ENCODE measurements at regions not wholly inside any gene's neighbourhood (a gene's known extent, or its start where the extent isn't known, plus 50 kb on each side); places are given as distances from the start of the nearest gene placed in this dataset.
"Not testable (repeated sequence)": the region's sequence is repeated elsewhere in the genome, so short reads cannot be mapped to it uniquely, and the experiment has no call there.

DNA sequence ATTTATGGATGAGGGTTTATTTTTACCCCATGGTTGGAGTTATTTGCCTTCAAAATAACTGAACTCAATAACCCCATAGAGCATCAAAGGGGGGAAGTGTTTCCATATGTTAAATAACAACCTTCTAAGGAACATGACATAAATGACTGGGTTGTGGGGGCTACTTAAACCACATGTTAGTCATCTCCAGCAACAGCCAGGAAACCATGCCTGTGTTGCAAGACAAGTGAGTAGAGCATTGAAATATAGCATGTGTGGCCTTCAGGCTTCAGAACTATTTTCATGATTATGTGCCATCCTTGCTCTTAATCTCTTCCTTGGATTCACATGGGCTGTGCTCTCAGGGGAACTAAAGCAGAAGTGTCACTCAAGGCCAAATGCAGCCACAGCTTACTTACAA lies 431.2 kb downstream of the AGTPBP1 start:
- no peak overlapping the region for H3K4me3 Mint-ChIP-seq (ENCODE audit: unreplicated experiment)
- peaks cover 5% of the 10 kb centered on the region for H3K9me3 Mint-ChIP-seq (ENCODE audit: unreplicated experiment)
- no peaks in the 10 kb centered on the region for H3K4me1 Mint-ChIP-seq (ENCODE audit: low read depth, unreplicated experiment)
- peaks cover 2% of the 10 kb centered on the region for H3K27me3 Mint-ChIP-seq (ENCODE audit: unreplicated experiment)
- H3K27ac Mint-ChIP-seq (ENCODE audit: unreplicated experiment): no peak overlapping the region
- no peak for DNase-seq
- TF ChIP-seq, protein P1, sequence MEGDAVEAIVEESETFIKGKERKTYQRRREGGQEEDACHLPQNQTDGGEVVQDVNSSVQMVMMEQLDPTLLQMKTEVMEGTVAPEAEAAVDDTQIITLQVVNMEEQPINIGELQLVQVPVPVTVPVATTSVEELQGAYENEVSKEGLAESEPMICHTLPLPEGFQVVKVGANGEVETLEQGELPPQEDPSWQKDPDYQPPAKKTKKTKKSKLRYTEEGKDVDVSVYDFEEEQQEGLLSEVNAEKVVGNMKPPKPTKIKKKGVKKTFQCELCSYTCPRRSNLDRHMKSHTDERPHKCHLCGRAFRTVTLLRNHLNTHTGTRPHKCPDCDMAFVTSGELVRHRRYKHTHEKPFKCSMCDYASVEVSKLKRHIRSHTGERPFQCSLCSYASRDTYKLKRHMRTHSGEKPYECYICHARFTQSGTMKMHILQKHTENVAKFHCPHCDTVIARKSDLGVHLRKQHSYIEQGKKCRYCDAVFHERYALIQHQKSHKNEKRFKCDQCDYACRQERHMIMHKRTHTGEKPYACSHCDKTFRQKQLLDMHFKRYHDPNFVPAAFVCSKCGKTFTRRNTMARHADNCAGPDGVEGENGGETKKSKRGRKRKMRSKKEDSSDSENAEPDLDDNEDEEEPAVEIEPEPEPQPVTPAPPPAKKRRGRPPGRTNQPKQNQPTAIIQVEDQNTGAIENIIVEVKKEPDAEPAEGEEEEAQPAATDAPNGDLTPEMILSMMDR (IDR thresholded peaks at IDR 0.05; ENCODE audit: partially characterized antibody, unreplicated experiment): no peak
- H3K36me3 Mint-ChIP-seq (ENCODE audit: unreplicated experiment): peaks cover 20% of the 10 kb centered on the region

DNA sequence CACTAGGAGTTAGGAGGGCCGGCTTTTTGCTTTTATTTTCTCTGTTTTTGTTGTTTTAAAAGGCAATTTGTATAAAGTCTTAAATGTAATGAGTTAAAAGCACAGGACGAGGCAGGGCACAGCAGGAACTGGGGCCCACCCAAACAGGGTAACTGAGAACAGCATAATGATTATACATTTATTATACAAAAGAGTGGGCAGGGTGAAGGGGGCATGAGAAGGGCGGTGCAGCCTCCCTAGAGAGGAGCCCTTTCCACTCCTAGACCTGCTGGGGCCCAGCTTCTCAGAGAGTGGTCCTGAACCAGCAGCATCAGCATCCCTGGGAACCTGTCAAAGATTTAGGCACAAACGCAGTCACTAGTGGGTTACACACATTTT lies 438.0 kb downstream of the AGTPBP1 start:
- Mint-ChIP-seq H3K27ac (ENCODE audit: unreplicated experiment) (no peak overlapping the region), H3K4me1 (ENCODE audit: low read depth, unreplicated experiment) (peaks cover 3% of the 10 kb centered on the region), H3K9me3 (ENCODE audit: unreplicated experiment) (no peaks in the 10 kb centered on the region), H3K36me3 (ENCODE audit: unreplicated experiment) (no peaks in the 10 kb centered on the region), H3K4me3 (ENCODE audit: unreplicated experiment) (no peak overlapping the region), H3K27me3 (ENCODE audit: unreplicated experiment) (no peaks in the 10 kb centered on the region)
- no peak for DNase-seq
- TF ChIP-seq, protein P1 (IDR thresholded peaks at IDR 0.05; ENCODE audit: partially characterized antibody, unreplicated experiment): no peak

DNA sequence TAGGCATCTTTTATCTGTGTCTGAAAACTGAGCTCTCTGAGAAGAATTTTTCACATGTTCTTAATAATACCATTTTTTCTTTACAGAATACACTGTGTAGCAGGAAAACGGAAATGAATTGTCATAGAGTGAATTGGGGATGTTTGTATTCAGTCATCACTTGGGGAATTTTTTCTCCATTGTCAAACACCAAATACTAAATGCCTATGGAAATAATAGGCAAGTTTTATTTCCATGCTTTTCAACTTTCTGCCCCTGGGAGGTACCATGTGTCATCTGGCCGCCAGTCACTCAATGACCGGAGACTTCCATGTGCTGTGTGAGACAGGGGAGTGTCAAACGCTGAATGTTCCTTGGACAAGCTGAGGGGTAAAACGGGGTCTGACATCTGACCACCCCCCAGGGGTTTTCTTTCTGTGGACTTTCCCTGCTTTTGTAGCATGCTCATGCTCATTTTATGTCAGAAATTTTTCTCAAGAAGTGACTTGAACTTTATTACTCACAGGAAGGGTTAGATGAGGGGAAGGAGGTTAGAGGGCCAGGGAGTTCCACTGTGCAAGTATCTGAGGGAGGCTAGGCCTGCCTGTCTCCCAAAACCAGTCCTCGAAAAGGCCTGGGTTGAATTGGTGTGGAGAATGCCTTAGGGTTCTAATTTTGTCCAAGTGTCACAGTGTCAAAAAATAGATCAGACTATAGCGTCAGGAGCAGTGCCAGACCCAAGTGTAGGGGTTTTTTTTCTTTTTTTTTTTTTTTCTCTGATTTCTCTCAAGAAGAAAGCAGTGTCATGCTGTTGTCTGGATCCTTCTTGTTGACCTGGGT lies 438.6 kb downstream of the AGTPBP1 start:
- Mint-ChIP-seq H3K36me3 (ENCODE audit: unreplicated experiment) (peaks cover under 1% of the 10 kb centered on the region), H3K9me3 (ENCODE audit: unreplicated experiment) (no peaks in the 10 kb centered on the region), H3K4me3 (ENCODE audit: unreplicated experiment) (no peak overlapping the region), H3K4me1 (ENCODE audit: low read depth, unreplicated experiment) (peaks cover 3% of the 10 kb centered on the region), H3K27ac (ENCODE audit: unreplicated experiment) (no peak overlapping the region), H3K27me3 (ENCODE audit: unreplicated experiment) (no peaks in the 10 kb centered on the region)
- TF ChIP-seq, protein P1 (IDR thresholded peaks at IDR 0.05; ENCODE audit: partially characterized antibody, unreplicated experiment): no peak
- no peak for DNase-seq

DNA sequence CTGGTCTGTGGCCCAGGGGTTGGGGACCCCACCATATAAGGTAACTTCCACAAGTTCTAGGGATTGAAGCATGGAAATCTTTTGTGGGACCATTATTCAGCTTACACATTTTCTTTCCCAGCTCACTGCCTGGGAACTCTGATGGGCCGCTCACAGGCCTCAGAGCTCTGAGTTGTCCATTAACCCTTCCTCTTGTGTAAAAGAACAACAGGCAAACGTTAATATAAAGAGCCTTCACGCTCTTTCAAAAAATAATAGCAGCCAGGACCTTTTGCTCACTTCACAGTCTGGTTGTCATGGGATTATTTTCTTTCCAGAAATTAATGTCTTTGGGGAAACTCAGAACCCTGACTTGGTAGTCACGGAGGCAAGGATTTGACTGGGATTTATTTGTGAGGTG lies 443.3 kb downstream of the AGTPBP1 start:
- peaks cover 3% of the 10 kb centered on the region for H3K9me3 Mint-ChIP-seq (ENCODE audit: unreplicated experiment)

DNA sequence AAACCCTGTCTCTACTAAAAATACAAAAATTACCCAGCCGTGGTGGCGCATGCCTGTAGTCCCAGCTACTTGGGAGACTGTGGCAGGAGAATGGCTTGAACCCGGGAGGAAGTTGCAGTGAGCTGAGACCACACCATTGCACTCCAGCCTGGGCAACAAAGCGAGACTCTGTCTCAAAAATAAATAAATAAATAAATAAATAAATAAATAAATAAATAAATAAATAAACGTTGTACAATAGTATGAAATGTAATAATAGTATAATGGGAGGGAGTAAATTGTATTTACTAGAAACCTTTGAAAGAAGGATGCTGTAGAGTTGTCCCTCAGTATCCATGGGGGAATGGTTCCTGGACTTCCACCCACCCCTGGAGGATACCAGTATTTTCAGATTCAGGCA lies 446.5 kb downstream of the AGTPBP1 start:
- not testable (repeated sequence) for H3K4me3 Mint-ChIP-seq (ENCODE audit: unreplicated experiment); H3K27me3 Mint-ChIP-seq (ENCODE audit: unreplicated experiment); H3K36me3 Mint-ChIP-seq (ENCODE audit: unreplicated experiment); DNase-seq; H3K27ac Mint-ChIP-seq (ENCODE audit: unreplicated experiment); H3K9me3 Mint-ChIP-seq (ENCODE audit: unreplicated experiment); H3K4me1 Mint-ChIP-seq (ENCODE audit: low read depth, unreplicated experiment)

More for the DNA sequence above, 443.3 kb downstream of the AGTPBP1 start:
- DNase-seq: no peak
- Mint-ChIP-seq H3K27me3 (ENCODE audit: unreplicated experiment) (no peaks in the 10 kb centered on the region), H3K4me1 (ENCODE audit: low read depth, unreplicated experiment) (peaks cover 3% of the 10 kb centered on the region), H3K27ac (ENCODE audit: unreplicated experiment) (no peak overlapping the region), H3K4me3 (ENCODE audit: unreplicated experiment) (no peak overlapping the region), H3K36me3 (ENCODE audit: unreplicated experiment) (peaks cover 8% of the 10 kb centered on the region)
- TF ChIP-seq, protein P1 (IDR thresholded peaks at IDR 0.05; ENCODE audit: partially characterized antibody, unreplicated experiment): no peak

Measured in glutamatergic neuron (in vitro differentiated cells).